AG20443 (cell line): ENCODE measurements at regions not wholly inside any gene's neighbourhood (a gene's known extent, or its start where the extent isn't known, plus 50 kb on each side); places are given as distances from the start of the nearest gene placed in this dataset.
"Not testable (repeated sequence)": the region's sequence is repeated elsewhere in the genome, so short reads cannot be mapped to it uniquely, and the experiment has no call there.

ENCODE experiments used
- DNase-seq: peaks from one replicate; pipeline ENCODE4 v3.0.0; 2012; ENCODE audit warnings: low spot score, mixed read lengths

- not testable (repeated sequence) for DNase-seq
Measured at GRCh38 chr15:31681529-31682259, 348.6 kb upstream of the CHRNA7 start.

DNA sequence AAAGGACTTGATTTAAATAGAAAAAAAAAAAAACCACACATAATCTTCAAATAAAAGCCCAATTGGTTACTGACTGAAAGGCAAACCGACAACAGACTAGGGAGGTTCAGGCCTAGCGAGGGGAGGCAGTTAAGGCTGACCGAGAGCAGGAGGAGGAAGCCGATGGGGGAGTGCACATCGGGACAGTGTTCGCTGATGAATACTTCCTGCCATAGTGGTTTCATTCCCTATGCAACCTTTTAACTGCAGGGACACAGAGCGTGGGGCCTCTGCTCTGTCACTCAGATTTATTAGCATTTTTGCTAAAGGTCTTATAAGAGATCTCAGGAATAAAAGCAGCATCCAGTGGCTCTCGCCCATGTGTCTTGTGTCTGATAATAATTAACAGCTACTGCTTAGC, 343.2 kb upstream of the CHRNA7 start:
- not testable (repeated sequence) for DNase-seq

DNA sequence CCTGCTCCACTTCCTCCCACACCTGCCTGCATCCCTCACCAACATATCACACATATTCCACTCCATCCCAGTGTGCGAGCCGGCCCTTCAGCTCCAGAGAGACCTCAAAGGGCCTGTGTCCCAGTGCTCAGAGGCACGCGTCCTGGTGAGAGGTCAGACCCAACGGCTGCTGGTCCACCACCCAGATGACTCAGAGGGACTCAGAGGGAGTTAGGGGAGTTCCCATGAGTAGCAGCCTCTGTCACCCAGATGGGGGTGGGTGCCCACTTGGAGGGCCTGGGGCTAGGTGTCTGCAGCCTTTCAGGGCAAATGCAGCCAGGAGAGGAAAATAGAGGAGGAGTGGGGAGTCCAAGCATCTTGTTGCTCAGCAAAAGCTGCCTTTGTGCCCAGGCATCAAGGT, 333.8 kb upstream of the CHRNA7 start:
- not testable (repeated sequence) for DNase-seq

DNA sequence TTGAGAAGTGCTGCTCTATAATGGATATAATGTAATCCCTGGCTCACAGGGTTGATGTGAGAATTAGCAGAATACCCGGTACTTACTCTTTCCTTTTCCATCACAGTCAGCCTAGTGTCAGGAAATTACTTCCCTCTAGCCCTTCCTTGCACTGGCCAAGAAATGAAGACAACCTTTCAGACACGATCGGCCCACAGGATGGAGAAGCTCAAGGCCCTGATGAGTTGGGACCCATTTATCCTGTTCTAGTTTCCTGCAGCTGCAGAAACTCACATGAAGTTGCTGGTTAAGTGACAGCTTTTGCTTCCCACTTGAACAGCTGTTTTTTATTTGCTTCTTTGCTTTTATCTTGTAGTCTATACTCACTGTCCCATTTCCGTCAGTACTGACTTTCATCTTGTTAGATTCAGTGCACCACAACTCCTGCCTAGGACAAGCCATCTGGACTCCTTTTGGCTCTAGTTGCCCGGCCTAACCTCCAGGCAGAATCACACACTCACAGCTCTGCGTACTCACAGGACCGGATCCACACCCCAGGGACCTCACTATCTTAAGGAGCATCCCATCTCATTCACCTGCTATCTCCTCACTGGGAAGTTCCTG, 325.1 kb upstream of the CHRNA7 start:
- DNase-seq, result not testable (repeated sequence)

DNA sequence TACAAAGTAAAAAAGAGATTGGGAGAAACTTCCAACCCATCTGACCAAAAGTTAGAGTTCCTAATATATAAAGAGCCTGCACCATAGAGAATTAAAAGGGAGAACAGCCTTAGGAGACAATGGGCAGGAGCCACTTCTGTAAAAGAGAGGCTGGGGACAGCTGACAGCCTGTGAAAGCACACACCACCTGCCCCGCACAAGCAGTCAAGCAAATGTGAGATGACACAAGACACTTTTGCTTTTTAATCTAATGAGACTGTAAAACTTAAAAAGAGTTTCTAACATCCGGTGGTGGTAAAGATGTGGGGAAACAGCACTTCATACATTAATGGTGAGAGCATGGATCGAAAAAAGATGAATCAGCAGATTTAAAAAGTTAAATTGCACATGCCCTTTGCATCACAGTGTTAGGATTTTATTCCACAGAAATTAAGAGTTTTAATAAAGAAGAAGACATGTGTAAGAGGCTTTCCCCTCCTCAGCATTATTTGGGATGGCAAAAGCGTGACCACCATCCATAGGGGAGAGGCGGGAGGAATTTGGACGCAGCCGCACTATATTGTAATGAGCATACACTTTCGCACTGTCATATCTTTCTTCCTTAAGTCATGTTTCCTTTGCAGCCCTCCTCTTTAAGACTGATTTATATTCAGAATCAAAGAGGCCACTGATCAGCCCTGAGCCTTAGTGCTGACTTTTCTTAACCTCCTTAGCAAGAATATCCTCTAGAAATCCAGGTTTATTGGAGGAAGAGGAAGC, 322.2 kb upstream of the CHRNA7 start:
- DNase-seq, result not testable (repeated sequence)

GRCh38 chr15:31708703-31709327, 321.5 kb upstream of the CHRNA7 start:
- DNase-seq, result not testable (repeated sequence)

- not testable (repeated sequence) for DNase-seq
Measured at GRCh38 chr15:31709479-31709878, 320.8 kb upstream of the CHRNA7 start.

- not testable (repeated sequence) for DNase-seq
Measured at GRCh38 chr15:31710806-31711205, 319.5 kb upstream of the CHRNA7 start.

DNA sequence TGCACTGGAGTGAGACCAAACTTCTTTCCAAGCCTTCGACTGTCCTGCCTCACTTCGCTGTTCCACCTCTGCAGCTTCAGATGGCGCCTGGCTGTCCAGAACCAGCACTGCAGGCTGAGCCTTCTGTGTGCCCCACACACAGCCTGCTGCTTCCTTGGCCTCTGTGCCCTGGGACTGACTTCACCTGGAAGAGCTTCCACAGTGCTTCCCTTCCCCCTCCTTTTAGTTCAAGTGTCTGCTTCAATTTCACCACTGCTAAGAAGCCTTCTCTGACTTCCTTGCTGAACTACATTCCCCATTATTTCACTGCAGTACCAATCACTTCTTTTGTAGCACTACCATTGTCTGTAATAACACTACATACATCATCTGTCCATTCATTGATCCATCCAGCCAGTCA, 315.1 kb upstream of the CHRNA7 start:
- not testable (repeated sequence) for DNase-seq

DNA sequence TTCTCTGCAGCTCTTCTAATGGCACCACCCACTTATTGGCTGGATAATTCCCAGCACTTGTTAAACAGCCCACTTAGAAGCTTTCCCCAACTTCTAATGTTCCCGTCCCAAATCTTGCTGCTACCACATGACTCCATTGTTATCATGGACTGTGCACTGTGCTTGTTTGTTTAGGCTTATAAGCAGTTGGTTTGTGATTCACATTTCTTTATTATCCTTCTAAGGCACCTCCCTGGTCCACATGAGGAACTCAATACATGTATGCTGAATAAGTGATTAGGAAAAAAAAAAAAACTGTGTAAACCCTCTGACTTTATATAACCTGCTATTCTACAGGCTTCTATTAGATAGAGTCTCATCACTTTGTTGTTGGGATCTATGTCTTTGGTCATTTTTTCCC, 311.7 kb upstream of the CHRNA7 start:
- not testable (repeated sequence) for DNase-seq

- not testable (repeated sequence) for DNase-seq
Measured at GRCh38 chr15:31719396-31720022, 310.8 kb upstream of the CHRNA7 start.

DNA sequence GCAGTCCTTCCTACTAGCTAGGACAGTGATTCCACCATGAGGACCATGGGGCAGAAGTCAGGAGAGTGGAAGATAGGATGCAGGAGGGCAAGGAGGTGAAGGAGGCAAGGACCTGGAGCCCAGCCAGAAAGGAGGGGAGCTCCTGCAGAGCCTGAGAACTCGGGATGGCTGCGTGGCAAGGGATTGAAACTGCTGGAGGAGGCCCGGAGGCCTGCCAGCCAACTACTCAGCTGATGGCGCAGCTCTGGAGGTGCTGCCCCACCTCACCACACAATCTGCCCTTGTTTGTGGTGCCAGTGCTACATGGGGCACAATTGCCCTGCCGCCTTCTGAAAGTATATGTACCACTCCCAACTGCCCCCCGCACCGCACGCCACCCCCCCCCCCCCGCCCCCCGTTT, 307.3 kb upstream of the CHRNA7 start:
- DNase-seq, result not testable (repeated sequence)

DNA sequence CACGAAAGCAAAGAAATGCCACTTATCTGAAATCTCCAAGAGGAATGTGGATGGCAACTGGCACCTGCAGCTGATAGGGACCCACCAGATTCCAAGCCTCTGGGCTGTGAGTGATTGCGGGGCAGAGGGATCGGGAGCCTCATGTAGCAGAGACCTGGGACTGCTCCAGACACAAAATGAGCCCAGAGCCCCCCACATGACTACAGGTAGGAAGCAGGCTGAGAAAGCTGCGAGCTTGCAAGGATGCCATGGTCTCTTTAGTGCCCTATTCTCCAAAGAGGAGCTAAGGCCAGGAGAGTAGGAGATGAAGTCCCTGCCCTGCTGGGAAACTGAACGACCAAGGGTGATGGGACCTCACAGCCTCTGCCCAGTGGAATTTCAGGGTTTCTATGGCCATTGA, 305.4 kb upstream of the CHRNA7 start:
- not testable (repeated sequence) for DNase-seq

DNA sequence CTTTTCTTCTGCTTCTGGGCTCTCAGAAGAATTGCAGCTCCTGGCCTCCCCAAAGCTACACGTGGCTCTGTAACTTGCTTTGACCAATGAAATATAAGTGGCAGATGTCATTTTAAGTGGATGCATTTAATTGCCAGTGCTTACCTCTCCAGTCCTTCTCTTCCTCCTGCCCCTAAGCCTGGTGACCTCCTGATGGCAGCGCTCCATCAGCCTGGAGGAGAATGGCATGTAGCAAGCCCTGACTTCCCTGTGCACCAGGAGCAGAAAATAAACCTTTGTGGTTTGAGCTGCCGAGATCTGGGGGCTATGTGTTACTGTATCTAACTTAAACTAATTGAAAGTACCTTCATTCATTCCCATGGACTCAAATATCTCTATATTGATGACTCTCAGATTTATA, 304.7 kb upstream of the CHRNA7 start:
- not testable (repeated sequence) for DNase-seq

DNA sequence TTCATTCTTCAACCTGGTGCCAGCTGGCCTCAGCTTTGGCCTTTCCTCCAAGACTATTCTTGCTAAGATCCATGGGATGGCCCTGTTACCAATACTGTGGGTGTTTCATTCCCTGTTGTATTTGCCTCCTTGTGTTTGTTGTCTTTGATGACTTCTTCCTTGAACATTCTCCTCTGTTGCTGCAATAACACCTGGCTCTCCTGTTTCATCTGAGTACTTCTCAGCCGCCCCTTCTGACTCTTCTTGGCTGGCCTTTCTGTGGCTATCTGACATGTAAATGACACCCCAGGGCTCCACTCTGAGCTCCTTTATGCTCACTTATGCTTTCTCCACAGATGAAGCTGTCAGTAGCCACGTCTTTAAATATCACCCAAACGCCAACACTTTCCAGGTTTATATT, 302.7 kb upstream of the CHRNA7 start:
- no peak for DNase-seq

- no peak for DNase-seq
Measured at GRCh38 chr15:31732726-31733125, 297.6 kb upstream of the CHRNA7 start.

- no peak for DNase-seq
Measured at GRCh38 chr15:31733424-31733823, 296.9 kb upstream of the CHRNA7 start.

DNA sequence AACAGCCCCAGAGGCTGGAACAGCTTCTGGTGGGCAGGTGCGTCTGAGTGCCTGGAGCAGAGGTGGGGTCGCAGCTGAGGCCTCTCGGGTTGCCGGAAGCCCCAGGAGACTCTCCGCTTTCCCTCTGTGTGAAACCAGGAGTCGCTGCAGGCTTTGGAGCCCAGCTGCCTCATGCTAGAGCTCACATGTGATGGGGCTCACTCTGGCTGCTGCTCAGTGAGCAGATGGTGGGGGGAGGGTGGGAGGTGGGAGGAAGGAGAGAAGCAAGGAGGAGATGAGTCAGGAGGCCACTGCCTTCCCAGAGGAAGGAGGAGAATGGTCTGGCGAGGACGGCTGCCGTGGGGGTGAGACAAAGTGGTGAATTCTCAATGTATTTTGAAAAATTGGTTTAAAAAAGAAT, 290.1 kb upstream of the CHRNA7 start:
- no peak for DNase-seq

DNA sequence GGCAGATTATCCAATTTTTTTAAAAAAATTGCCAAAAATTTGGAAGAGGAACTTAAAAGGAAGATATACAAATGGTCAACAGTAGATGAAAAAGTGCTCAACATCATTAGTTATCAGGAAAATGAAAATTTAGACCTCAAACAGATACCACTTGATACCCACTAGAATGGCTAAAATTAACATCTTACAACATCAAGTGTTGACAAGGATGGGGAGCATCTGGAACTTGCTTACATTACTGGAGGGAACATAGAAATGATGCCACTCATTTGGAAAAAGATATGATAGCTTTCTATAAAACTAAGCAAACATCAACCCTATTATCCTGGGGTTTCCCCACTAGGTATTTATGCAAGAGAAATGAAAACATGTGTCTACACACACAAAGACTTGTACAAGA, 284.5 kb upstream of the CHRNA7 start:
- DNase-seq, result no peak

GRCh38 chr15:31752065-31752762, 278.1 kb upstream of the CHRNA7 start:
- DNase-seq, result no peak

DNA sequence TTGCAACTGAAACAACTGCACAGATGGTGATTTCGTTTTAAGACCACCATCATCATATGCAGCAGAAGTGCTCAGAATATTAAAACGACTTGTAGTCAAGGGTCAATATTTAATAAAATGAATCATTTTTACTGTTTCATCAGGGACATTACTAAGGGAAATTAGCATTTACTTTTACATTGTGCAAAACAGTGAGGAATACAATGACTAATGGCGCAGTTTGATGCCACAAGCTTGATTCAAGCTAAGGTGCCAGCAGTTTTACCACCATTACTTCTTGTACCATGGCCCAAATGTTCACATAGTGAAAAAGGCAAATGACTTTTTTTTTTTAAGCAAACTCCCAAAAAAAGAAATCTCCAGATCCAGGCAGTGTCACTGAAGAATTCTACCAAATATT, 277.4 kb upstream of the CHRNA7 start:
- DNase-seq, result no peak
